ENCODE measurements at regions not wholly inside any gene's neighbourhood (a gene's known extent, or its start where the extent isn't known, plus 50 kb on each side); places are given as distances from the start of the nearest gene placed in this dataset.

DNA sequence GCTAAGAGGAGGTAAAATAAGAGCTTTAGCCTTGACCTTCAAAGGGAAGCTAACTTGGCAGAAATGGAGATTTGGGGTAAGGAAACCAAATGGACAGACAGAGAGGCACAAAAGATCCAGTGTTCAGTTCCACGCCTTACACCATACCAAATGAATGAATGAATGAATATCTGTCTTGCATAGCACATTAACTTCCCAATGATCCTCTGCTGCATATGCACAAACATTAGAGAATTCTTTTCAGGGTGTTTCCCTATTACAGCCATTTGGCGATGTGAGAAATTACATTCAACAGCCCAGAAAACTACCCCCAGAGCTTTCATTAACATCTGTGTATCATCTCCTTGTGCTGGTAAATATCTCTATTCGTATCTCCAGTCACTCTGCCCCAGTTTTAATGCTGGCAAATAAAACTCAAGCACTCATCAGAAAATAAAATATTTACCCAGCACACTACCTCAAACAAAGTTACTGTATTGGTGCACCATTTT, 1056.2 kb downstream of the SORCS3 start:
- no peak for TF ChIP-seq GTF2F1 (IDR thresholded peaks at IDR 0.05; ENCODE audit: borderline replicate concordance, low read depth, low read length)
- TF ChIP-seq CTCF (IDR thresholded peaks at IDR 0.05; ENCODE audit: control extremely low read depth in 1 of 3, insufficient read depth in 1 of 3, low read depth in 1 of 3, low read length in 3 of 3) = no peak
- no peak for TF ChIP-seq POLR2AphosphoS5 (IDR thresholded peaks at IDR 0.05; ENCODE audit: low read depth, low read length)
- TF ChIP-seq ATF2 (IDR thresholded peaks at IDR 0.05; ENCODE audit: low read length) = no peak
- TF ChIP-seq E2F6 (IDR thresholded peaks at IDR 0.05) = no peak
- TF ChIP-seq CEBPB (IDR thresholded peaks at IDR 0.05; ENCODE audit: low read depth, low read length) = no peak
- TF ChIP-seq USF2 (IDR thresholded peaks at IDR 0.05; ENCODE audit: low read length) = no peak
- TF ChIP-seq SAP30 (IDR thresholded peaks at IDR 0.05; ENCODE audit: insufficient read depth, insufficient replicate concordance, low read length) = no peak
- no peak for TF ChIP-seq POLR2A (IDR thresholded peaks at IDR 0.05; ENCODE audit: control extremely low read depth in 1 of 2, low read depth in 2 of 2, low read length in 2 of 2)
- TF ChIP-seq SP1 (IDR thresholded peaks at IDR 0.05; ENCODE audit: low read depth, low read length) = no peak
